GM19043 (cell line): ENCODE measurements at regions not wholly inside any gene's neighbourhood (a gene's known extent, or its start where the extent isn't known, plus 50 kb on each side); places are given as distances from the start of the nearest gene placed in this dataset.

Experiments
- ATAC-seq: cut with Tn5 transposase; IDR thresholded peaks from one replicate; pipeline ENCODE4 v1.9.1; 2021; ENCODE audit warnings: low read depth; ENCODE audit not compliant: unreplicated experiment

DNA sequence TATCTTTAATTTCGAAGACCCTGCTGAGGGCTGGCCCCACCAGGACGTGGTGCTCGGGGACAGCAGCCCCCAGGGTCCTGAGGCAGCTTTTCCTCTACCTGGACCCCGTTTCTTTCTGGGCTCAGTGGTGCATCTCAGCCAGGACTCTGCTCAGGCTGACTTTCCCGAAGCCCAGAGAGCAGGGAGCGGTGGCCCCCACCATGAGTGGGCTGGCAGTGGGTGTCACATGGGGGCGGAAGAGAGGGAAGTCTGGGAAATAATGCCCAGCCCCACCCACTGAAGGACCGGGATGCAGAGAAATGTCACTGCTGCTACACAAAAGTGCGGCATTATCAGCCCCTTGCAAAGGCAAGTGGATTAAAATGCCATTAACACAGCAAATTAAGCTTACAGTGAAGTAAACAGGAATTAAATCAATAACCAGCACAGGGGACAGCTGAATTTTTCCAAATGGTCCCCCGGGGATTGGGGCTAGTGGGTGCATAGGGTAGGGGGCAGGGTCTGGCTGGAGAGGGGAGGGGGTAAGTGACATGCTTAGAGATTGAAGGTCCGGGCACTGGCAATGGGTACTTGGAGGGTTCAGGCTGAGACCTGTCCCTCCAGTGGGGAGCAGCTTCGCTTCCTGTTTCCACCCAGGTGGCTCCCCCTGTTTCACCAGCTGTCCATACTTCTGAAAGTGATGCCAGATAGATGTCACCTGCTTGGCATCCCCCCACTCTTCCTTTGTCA is 177.3 kb downstream of the URI1 start:
- no peak for ATAC-seq

DNA sequence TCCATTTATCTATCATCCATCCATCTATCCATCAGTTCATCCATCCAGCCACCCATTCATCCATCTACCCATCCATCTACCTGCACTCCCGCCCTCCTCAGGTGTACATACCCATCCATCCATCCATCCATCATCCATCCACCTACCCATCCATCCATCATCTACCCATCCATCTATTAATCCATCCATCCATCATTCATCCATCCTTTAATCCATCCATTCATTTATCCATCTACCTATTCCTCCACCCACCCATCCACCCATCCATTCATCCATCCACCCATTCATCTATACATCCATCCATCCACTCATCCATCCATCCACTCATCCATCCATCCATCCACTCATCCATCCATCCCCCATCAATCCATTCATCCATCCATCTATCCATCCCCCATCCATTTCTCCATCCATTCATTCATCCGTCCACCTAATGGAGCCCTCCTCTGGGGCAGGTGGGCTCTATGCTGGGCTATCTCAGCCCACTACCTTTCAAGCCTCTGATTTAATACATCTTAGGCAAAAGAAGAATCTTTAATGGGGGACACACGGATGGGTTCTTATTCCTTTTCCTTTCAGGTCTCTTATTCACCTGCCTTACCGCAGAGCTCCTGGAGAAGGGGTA is 178.9 kb downstream of the URI1 start:
- no peak for ATAC-seq

DNA sequence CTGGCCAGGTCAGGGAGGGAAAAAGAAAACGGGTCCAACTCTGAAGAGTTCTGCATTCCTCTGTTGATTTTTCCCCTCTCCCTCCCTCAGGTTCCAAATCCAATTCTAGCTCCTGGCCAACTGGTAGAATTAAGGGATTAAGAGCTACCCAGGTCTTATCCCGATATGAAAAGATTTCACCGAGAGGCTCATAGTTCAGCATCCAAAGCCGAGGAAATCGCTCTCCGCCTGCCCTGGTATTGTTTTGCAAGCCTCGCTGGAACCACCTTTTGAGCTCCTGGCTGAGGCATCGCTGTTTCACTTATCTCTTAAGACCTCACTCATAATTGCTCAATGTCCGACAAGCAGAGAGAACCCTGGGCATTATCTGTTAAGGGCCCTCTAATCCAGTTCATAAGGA is 180.4 kb downstream of the URI1 start:
- no peak for ATAC-seq

DNA sequence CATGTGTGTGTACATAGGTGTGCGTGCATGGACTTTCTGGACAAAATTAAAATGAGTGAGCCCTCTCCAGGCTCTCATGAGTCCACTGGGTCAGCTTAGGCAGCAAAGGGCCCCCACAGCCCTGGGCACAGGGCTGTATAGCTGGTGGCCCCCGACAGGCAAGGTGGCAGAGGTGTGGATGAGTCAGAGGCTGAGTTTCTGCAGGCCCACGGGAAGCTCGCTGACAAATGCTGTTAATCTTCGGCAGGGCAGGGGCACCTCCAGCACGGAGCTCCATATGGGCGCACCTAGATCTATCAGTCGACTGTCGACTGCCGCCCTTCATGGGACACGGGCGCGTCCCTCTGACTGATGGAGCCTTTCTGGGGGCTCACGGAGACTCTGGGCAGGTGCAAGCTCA is 181.1 kb downstream of the URI1 start:
- ATAC-seq = no peak

DNA sequence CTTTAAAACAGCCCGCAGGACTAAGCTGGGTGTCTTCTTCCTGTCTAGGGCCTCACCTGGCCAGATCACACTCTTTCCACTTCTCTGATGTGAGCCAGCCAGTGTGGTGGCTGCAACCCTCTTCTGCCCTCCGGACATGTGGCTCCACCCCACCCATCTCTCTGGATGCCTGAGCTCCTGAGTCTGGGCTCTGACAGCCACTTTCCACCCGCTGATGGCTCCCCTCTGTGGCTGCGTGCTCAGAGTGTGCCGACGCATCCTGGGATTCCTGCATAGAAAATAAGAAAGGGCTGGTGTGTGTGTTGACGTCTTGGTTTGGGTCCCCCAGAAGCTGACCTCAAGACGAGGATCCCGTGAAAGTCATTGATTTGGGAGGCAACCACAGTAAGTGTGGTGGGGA is 181.6 kb downstream of the URI1 start:
- no peak for ATAC-seq

DNA sequence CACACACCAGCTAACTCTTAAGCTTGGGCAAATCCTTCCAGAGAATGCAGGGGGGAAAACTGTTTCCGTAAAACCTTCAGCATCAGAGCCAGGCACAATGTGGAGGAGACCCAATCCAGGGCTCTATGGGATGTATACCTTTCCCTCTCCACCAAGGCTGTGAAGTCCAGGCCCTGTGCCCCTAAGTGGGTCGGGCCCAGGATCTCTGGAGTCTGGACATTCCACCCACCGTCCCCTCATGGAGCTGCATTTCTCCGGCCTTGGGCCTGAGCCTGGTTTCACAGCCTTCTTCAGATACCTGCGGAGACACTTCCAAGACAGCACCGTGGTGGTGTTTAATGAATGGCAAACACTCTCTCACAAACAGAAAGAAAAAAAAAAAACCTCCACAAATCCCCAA is 186.2 kb downstream of the URI1 start:
- no peak for ATAC-seq

DNA sequence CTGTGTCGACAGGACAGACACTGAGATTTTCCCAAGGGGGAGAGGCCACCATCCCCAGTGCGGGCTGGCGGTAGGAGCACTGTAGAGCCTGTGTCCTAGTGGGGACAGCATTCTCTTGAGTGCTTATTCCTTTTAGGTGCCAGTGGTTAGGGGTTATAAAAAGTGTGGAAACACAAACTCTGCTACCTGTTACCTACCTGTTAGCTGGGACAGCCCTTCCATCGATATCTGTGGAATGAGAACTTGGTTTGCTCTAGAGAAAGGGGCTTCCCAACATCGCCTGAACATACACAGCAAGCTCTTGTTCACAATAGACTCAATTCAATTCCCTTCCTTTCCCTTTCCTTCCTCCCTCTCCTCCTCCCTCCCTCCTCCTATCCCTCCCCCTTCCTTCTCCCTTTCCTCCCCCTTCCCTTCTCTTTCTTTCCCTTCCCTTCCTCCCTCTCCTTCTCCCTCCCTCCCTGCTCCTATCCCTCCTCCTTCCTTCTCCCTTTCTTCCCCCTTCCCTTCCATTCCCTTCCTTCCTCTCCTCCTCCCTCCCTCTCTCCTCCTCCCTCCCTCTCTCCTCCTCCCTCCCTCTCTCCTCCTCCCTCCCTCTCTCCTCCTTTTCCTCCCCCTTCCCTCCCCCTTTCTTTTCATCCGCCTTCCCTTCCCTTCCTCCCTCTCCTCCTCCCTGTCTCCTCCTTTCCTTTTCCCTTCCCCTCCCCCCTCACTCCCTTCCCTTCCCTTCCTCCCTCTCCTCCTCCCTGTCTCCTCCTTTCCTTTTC is 188.5 kb downstream of the URI1 start:
- no peak for ATAC-seq

DNA sequence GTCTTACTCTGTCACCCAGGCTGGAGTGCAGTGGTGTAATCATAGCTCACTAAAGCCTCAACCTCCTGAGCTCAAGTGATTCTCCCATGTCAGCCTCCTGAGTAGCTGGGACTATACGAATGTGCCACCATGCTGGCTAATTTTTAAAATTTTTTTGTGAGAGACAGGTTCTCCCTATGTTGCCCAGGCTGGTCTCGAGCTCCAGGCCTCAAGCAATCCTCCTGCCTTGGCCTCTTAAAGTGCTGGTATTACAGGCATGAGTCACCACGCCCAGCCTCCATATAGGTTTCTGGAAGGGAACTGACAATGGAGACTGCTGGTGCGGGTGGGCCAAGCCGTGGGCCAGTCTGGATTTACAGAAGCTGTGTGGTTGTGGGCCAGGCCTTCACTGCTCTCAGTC is 189.2 kb downstream of the URI1 start:
- ATAC-seq = no peak

DNA sequence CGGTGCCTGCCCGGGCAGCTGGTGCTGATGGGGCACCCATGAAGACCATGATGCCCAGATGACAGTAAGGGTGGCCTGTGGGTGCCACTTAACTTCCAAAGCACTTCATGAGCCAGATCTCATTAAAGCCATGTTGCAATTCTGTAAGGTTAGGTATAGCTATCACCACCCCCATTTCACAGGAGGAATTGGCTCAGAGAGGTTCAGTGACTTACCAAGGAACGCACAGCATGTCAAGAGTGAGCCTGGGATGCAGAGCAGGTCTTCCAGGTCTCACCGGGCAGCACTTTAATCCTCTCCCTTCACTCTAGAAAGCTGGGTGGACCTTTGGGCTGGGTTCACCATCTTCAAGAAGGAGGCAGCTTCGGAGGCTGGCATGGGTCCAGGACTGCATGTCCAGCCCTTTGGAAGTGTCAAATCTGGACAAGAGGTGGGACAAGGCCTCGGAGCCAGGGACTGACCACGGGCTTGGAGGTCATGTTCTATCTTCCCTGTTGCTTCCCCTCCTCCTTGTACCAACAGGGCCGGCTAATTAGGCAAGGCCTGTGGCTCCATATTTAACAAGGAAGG is 189.8 kb downstream of the URI1 start:
- ATAC-seq = no peak

DNA sequence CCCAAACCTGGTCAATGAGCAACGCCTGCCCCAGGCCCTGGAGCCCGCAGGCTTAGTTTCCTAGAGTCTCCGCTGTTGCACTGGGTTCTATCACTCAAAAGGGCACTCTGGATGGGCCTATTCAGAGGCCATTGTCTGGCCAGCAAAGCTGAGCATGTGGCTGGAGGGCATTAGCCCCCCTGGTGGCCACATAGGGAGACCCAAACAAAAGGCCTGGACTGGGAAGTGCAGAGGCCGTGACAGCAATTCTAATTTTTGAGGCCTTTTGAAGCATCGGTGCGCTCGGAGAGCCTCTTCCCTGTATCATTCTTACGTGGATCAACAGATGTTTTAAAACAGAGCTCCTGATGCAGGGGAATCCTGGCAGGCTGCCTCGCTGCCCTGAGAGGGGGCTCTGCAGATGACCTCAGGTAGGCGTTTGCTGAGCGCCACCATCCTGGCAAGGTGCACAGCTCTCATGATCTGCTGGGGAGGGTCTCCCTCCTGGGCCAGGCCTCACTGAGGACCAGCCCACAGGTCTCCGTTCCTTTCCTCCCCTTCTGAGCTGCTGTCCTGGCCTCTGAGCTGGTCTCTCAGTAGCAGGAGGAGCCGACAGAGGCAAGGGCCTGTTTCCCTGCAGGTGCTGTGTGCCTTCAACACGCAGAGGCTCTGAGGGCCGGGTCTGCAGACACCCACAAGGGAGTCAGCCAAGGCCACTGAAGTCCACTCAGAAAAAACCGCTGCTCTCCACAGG is 190.5 kb downstream of the URI1 start:
- ATAC-seq = no peak

DNA sequence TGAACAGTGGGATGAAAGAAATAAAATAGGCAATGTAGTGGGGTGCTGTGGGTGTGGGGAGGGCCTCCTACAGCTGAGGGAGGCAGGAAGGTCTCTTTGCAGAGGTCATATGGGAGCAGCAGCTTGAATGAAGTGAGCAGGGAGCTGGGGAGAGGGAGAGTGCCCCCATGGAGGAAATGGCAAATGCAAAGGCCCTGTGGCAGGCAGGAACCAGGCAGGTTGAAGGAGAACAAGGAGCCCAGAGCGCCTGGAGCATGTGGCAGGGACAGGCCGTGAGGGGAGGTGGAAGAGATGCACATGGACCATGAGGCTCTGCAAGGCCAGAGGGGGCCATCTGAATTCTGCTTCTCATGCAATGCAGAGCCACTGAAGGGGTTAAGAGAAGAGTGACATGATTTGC is 191.8 kb downstream of the URI1 start:
- ATAC-seq = no peak

DNA sequence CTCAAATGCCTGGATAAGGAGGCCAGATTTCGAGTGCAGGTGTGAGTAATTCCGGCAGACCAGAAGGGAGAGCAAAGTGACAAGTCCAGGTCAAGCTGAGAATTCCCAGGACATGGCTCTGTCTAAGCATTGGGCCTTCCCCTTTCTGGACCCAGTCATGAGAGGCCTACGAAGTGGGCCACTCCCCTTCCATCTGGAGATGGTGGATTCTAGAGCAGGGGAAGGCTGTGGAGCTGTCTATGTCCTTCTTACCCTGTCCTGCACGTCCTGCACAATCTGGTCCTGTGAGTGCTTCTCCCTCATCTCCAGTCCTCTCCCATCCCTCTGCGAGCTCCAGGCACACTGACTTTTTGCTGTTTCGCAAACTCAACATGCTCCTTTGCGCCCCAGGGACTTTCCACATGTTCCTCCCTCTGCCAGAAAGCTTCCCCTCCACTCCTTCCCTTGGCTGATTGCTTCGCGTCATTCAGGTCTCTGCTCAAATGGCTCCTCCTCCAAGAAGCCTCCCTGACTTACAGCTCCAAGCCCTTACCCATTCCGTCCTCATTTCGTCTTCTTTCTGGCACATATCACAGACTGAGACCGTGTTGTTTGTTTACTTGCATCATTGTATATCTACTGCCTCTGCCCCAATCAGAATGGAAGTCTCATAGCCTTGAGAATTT is 193.2 kb downstream of the URI1 start:
- no peak for ATAC-seq

DNA sequence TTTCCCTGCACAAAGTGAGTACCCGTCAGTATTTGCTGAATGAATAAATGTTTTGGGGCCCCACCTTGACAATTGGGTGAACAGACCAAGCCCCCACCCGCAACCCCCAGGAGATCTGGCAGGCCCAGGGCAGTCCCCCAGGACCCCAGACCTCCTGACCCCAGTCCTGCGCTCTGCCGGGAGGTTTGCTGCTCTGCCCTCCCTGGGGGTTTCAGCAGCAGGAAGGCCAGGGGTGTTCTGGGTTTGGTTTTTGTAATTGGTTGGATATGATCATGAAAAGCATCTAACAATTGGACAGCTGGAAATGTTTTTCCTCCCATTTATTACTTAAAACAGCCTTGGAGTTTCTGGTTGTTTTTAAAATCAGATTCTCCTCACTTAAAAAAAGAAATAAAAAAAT is 193.8 kb downstream of the URI1 start:
- no peak for ATAC-seq

DNA sequence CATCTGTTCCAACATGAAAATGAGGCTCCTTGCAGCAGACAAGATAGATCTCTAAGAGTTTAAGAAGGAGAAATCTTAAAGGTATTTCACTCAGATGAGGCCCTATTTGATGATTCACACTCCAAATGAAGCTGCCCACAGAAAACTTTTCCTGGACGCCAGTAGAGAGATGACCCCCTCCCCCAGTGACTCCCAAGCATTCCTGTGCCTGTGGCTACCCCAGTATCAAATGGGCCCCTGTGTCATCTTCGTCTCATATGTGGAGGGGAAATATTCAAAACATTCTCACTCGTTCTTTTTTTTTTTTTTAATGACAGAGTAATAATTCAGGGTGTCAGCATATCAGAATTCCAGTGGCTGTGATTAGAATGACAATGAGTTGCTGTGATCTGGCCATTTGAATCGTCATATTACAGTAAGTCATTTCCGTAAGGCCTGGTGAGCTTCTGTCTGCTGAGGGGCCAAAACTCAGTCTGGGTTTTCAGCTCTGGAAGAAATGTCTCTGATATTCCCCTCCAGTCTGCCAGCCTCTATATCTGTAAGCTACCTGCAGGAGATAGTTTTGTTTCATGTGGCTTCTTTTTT is 194.7 kb downstream of the URI1 start:
- ATAC-seq = no peak

DNA sequence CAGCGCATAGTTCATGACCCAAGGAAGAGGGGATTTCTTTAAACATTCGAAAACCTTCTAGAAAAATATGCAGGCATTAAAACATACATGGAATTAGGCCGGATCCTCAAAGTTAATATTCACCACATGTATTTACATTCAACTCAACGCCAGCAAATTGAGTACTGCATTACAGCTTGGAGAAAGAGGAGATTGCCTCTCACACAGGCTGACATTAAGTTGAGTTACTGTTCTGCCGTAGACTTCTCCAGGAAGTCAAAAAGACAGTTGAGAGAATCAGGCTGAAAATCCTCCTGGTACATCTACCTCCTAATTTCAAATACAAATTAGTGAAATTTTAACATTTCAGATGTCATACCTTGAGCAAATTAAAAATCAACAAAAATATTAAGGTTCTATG is 195.7 kb downstream of the URI1 start:
- no peak for ATAC-seq

DNA sequence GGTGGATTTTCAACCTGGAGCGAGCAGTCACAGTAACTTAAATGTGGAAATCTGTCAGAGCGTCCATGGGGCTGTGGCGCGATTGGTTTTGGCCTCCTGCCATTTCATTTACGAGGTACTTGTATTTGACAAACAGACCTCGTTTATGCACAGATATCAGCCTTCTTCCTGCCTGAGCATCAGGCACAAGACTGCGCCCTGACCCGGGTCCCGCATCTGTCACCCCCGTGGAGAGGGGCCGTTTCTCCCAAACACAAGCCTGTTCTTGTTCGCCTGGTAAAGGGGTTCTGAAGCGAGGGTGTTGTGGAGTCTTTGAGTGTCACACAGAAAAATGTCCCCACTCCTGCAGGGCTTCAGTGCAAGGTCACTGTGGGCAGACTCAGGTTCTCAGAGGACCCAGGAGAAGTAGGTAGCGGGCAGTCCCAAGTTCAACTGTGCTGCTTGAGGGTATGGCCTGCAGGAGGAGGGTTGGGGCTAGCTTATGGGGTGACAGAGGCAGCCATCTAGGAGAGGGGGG is 202.3 kb downstream of the URI1 start:
- ATAC-seq = no peak

DNA sequence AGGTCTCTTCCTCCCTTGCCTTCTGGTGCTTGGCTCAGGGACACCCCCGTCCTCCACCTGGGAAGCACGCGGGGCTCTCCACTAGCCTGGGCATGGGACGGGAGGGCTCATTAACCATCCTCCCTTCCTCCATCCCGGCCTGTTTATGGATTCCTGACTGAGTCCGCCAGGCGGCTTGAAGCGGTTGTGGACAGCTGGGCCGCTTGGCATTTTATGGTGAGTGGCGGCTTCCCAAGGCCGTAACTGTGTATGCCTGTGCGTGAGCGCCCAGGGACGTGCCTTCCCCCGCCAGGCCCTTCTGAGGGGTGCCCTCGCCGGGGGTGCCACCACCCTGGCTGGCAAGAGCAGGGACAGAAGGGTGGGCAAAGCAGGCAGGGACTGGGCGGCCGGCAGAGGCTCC is 202.8 kb downstream of the URI1 start:
- no peak for ATAC-seq

DNA sequence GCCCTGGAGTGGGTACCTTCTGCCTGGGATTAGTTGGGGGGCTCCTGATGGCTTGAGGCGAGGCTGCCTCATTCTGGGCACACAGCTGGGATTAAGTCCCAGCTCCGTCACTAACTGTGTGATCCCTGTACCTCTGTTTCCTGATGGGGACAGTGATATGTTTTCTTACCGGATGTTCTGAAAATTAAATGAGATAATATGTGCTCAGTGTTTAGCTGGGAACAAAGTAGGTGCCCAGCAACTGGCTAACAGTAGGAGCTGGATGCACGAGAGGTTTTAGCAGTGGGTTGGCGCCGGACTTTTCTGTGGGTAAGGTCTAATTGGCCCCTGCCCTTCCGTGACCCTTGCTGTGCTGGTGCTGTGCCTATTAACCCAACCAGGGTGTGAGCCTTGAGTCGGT is 203.4 kb downstream of the URI1 start:
- no peak for ATAC-seq

DNA sequence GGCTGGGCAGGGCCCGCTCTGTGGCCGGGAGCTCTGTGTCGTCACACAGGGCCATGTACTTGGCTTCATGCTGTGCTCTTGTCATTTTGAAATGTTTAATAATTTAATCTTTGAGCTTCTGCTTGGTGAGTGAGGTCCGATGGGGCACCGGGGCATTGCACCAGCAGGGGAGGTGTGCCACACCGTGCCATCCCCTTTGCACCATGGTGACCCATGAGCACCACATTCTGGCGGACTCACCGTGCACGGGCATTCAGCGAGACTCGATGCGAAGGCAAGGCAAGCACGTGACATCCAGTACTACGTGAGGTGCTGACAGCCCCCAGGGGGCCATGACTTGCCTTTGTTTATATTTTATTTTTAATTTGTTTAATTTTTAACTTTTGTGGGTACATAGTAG is 204.3 kb downstream of the URI1 start:
- ATAC-seq = no peak
